Common myeloid progenitor, CD34-positive (primary cell): ENCODE measurements at regions not wholly inside any gene's neighbourhood (a gene's known extent, or its start where the extent isn't known, plus 50 kb on each side); places are given as distances from the start of the nearest gene placed in this dataset.

Experiments used
- CTCF ChIA-PET: fragments of 350-600 bp; sonication (Branson Sonifier 250); formaldehyde crosslinking; loops from one replicate; lab custom pipeline; 2021; ENCODE audit warnings: antibody characterized with exemption; lab: Charles Lee
- POLR2A ChIA-PET: fragments of 350-600 bp; sonication (Branson Sonifier 250); formaldehyde crosslinking; loops from one replicate; lab custom pipeline; 2021; ENCODE audit warnings: antibody characterized with exemption; lab: Charles Lee
- DNase-seq, 3 donors: peaks; one replicate each; pipeline versions ENCODE4 v3.0.0 to v3.0.0-alpha.2; 2013
- H3K27ac ChIP-seq, 2 experiments: 1 replicate in 1 of 2; 2 replicates in 1 of 2; pipeline ENCODE4 v1.7.0; 2013; ENCODE audit warnings: inconsistent platforms in 2 of 2, low read length in 2 of 2, mild to moderate bottlenecking in 2 of 2, low read depth in 1 of 2, moderate library complexity in 1 of 2; ENCODE audit not compliant: severe bottlenecking in 2 of 2, insufficient read depth in 1 of 2, poor library complexity in 1 of 2
- H3K27me3 ChIP-seq, 5 experiments: replicated peaks in 2 of 5; 1 replicate in 3 of 5; 2 replicates in 2 of 5; pipeline versions ENCODE4 v1.6.1 to v1.7.0; 2013; ENCODE audit warnings: low read length in 4 of 5, mild to moderate bottlenecking in 2 of 5, moderate library complexity in 2 of 5, inconsistent platforms in 1 of 5; ENCODE audit not compliant: insufficient read depth in 5 of 5, control insufficient read depth in 4 of 5
- H3K36me3 ChIP-seq, 4 experiments: 1 replicate in 2 of 4; 2 replicates in 2 of 4; pipeline versions ENCODE4 v1.6.1 to v1.7.0; 2013; ENCODE audit warnings: low read length in 3 of 4, control low read depth in 1 of 4, mild to moderate bottlenecking in 1 of 4; ENCODE audit not compliant: control insufficient read depth in 4 of 4, insufficient read depth in 4 of 4
- H3K4me1 ChIP-seq, 4 experiments: 1 replicate in 3 of 4; 2 replicates in 1 of 4; pipeline versions ENCODE4 v1.6.1 to v1.7.1; 2013; ENCODE audit warnings: low read length in 3 of 4, mild to moderate bottlenecking in 3 of 4, control low read depth in 1 of 4, inconsistent platforms in 1 of 4, moderate library complexity in 1 of 4; ENCODE audit not compliant: control insufficient read depth in 4 of 4, insufficient read depth in 4 of 4; ENCODE audit errors: control extremely low read depth in 1 of 4
- H3K4me3 ChIP-seq, 7 experiments: 1 replicate in 4 of 7; 2 replicates in 3 of 7; pipeline versions ENCODE4 v1.5.1 to v1.7.0; 2013; ENCODE audit warnings: mild to moderate bottlenecking in 7 of 7, low read length in 6 of 7, moderate library complexity in 6 of 7, inconsistent platforms in 2 of 7, low read depth in 2 of 7, control low read depth in 1 of 7; ENCODE audit not compliant: insufficient read depth in 4 of 7, control insufficient read depth in 1 of 7; ENCODE audit errors: extremely low read depth in 1 of 7
- H3K9me3 ChIP-seq, 5 experiments: 1 replicate in 4 of 5; 2 replicates in 1 of 5; pipeline versions ENCODE4 v1.6.1 to v1.7.1; 2013; ENCODE audit warnings: low read length in 4 of 5, mild to moderate bottlenecking in 2 of 5, inconsistent platforms in 1 of 5, low read depth in 1 of 5, moderate library complexity in 1 of 5; ENCODE audit not compliant: control insufficient read depth in 4 of 5, insufficient read depth in 2 of 5; ENCODE audit errors: control extremely low read depth in 1 of 5
- WGBS: methylation state at CpG from one replicate; pipeline ENCODE4 v1.1.5; 2013; ENCODE audit not compliant: insufficient coverage; 5-methylcytosine and 5-hydroxymethylcytosine counted together

DNA sequence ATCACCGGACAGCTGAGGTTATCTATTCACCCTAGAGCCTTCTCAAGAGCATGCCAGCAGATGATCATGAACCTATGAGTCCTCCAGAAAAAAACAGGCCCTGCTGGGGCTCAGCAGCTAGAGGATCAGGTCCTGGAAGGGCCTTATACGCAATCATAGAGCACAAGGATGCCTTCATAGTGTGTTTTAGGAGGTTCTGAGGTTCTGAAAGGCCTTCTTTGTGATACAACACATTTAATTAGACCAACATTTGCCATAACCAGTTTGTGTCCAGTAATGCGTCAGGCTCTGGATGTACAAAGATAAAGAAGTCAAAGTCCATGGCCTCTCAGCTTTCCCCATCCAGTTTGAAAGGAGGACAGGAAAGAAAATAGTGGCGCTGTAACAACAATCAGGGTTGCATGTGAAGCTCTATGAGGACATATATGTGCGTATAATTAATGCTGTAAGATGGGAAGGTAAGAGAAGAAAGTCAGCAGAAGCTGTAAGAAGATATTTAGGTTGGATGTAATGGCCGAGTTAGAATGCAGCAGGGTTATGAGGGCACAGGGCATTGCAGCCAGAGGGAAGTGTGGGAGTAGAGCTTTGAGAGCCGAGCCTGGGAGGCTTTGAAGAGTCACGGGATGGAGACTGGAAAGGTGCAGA lies 302.6 kb upstream of the TBL1XR1 start:
- Histone ChIP-seq H3K27ac (no peak overlapping the region), H3K36me3 (no peaks in the 10 kb centered on the region), H3K4me3 (no peak overlapping the region), H3K4me1 (no peaks in the 10 kb centered on the region), H3K9me3 (no peaks in the 10 kb centered on the region), H3K27me3 (no peaks in the 10 kb centered on the region)
- 100% methylated on average over 6 of the region's 8 CpGs for WGBS
- CTCF ChIA-PET = no interaction called here
- no peak for DNase-seq
- POLR2A ChIA-PET = no interaction called here

DNA sequence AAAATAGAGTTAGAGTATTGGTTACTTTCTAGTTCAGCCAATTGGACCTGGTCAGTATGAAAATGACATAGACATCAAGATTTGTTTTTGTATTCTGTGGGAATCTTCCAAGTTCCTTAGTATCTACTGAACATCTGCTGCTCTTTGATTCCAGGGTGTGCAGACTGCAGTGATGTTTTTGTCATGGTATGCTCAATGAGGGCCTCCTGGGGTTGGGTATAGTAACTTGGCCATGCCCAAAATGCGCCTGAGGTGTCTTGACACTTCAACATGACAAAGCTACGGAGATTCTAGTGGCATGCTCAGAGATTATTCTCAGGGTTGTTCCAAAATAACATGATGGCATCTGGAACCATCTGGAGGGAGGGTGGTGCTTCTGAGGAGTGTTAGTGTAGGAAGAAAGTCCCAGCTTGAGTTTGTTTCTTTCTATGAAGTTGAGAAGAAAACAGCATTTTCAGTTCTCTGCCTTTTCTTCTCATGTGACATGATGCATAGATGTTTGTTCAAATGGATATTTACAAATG lies 313.5 kb upstream of the TBL1XR1 start:
- H3K4me1 ChIP-seq = no peaks in the 10 kb centered on the region
- ChIA-PET CTCF (interaction anchor here (0.6 to 1.9 kb wide), 4 partner anchors 13 to 150 kb away, joined by 4 to 5 read pairs (median 4); no protein-coding TSS in a partner anchor), POLR2A (no interaction called here)
- no peaks in the 10 kb centered on the region for H3K36me3 ChIP-seq
- no peak overlapping the region for H3K4me3 ChIP-seq
- no peaks in the 10 kb centered on the region for H3K27me3 ChIP-seq
- 100% methylated on average over 2 of the region's 2 CpGs for WGBS
- H3K9me3 ChIP-seq = peaks cover 0 to 3% (median 0%) of the 10 kb centered on the region in 5 experiments
- DNase-seq = no peak
- no peak overlapping the region for H3K27ac ChIP-seq

DNA sequence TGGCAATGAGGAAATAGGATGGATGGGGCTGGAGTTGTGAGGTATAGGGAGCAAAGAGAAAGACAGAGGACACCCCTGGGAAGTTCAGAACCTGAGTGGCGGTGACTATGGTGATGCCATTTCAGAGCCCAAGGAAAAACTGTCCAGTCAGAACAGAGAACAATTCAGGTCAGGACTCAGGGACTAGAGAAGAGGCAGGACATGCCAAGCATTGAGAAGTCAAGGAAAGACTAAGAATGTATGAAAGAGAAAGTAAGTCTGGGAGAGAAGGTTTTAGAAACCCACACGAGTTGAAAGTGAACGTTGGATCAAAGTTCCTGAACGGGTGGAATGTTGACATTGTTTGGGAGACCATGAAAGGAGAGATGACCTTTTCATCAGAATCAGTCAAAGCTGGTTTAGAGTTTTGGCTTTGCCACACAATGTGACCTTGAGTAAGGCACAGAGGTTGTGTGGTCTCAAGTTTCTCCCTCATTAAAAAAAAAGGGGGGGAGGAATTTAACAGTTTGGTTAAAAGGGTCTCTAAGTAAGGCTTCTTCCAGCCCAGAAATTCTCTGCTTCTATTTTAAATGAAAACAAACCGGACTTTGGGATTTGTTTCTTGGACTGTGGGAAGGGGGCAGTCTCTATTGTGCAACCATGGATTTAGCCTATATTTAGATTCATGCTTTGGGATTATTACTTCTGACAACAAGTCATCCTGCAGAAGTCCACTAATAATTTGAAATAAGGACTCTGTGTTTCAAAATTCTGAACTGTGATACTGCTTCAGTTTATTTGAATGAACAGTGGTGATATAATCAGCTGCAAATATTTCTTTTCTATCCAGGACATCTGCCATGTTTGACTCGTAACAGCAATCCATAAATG lies 315.9 kb upstream of the TBL1XR1 start:
- 94% methylated on average over 4 of the region's 6 CpGs for WGBS
- no peak for DNase-seq
- Histone ChIP-seq H3K9me3 (no peaks in the 10 kb centered on the region), H3K27ac (no peak overlapping the region), H3K36me3 (no peaks in the 10 kb centered on the region), H3K4me1 (no peaks in the 10 kb centered on the region), H3K4me3 (no peak overlapping the region), H3K27me3 (no peaks in the 10 kb centered on the region)
- CTCF ChIA-PET = interaction anchor here (1.1 kb wide), 1 partner anchor 15 kb away, joined by 3 read pairs; no protein-coding TSS in a partner anchor
- POLR2A ChIA-PET = no interaction called here

DNA sequence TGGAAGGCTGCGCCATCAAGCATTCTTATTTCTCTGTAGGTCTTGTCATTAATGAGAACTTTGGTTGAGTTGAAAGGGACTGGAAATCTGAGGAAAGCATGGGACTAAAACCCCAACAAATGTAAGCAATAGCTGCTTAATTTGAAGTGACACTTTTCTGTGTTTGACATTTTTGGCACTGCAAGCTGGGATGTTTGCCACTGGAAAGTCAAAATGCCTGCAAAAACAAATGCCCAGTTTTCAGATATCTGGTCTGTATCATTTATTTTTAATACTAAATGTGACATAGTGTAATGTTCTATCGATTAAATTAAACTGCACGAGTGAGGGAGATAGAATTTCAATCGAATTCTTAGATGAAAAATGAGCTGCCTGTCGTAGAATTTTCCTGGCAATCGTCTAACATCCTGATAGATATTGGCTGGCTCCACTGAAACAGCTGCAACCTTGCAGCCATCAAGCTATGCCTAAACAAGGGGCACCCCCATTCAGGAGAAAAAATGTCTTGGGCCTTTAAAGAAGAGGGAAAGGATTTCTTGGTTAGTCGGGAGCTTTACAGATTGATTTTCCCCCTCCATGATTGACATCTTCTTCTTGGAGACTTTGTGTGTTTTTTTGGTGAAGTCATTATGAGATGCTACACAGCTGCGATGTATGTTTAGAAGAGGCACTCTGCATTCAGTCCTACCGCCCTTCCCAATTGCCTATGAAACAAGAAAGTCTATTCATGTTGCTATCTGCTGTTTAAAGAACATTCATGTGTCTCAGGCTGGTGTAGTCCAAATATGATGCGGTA lies 316.7 kb upstream of the TBL1XR1 start:
- CTCF ChIA-PET = interaction anchor here (0.8 to 1.1 kb wide), 2 partner anchors 15 to 126 kb away, joined by 3 read pairs; no protein-coding TSS in a partner anchor

DNA sequence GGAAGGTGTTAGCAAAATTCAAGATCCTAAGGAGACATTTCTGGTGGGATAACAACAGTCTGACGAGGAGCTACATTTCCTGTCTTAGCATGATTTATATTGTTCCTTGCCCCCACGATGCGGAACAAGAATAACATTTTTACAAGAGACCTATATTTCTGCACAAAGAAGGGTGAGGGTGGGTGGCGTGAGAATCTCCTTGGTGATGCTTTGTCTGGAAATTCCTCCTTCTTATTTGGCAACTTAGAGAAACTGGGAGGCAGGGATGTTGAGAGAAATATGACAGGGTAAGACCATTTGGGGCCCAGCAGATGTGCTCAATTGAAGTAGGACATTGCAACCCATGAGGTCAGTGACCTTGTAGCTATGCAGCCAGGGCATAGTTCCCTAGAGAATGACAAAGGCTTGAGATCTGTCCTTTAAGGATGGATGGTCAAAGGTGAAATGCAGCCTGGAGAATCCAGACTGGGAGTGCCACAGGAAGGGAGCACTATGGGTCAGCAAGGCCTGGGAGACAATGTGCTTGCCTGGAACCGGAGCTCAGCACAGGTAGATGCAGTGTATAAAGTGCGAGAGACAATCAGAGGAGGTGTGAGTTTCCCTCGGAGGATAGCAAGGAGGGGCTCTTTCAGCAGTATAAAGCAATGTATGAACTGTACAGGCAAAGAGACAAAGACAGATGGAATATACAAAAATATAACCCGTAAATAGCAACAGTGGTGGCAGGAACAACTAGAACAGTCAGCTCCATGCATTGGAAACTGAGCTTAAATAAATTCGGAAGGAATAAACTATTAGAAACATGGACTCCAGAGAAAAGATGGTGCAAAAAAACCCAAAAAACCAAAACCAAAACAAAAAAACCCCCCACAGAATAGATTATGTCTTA lies 317.6 kb upstream of the TBL1XR1 start:
- no peak for DNase-seq
- CTCF ChIA-PET = interaction anchor here (0.6 to 1.1 kb wide), 3 partner anchors 14 to 125 kb away, joined by 3 read pairs; no protein-coding TSS in a partner anchor
- no peak overlapping the region for H3K27ac ChIP-seq
- no peaks in the 10 kb centered on the region for H3K36me3 ChIP-seq
- POLR2A ChIA-PET = interaction anchor here (0.6 kb wide), 1 partner anchor 806 kb away, joined by 3 read pairs; no protein-coding TSS in a partner anchor
- H3K4me3 ChIP-seq = no peak overlapping the region
- WGBS = 92% methylated on average over 5 of the region's 9 CpGs
- no peaks in the 10 kb centered on the region for H3K4me1 ChIP-seq
- no peaks in the 10 kb centered on the region for H3K27me3 ChIP-seq
- H3K9me3 ChIP-seq = no peaks in the 10 kb centered on the region

More for the DNA sequence above, 316.7 kb upstream of the TBL1XR1 start:
- Histone ChIP-seq H3K9me3 (no peaks in the 10 kb centered on the region), H3K4me1 (no peaks in the 10 kb centered on the region), H3K27me3 (no peaks in the 10 kb centered on the region), H3K27ac (no peak overlapping the region), H3K4me3 (no peak overlapping the region), H3K36me3 (no peaks in the 10 kb centered on the region)
- no peak for DNase-seq
- POLR2A ChIA-PET = interaction anchor here (0.6 kb wide), 1 partner anchor 806 kb away, joined by 3 read pairs; no protein-coding TSS in a partner anchor
- 95% methylated on average over 5 of the region's 10 CpGs for WGBS

DNA sequence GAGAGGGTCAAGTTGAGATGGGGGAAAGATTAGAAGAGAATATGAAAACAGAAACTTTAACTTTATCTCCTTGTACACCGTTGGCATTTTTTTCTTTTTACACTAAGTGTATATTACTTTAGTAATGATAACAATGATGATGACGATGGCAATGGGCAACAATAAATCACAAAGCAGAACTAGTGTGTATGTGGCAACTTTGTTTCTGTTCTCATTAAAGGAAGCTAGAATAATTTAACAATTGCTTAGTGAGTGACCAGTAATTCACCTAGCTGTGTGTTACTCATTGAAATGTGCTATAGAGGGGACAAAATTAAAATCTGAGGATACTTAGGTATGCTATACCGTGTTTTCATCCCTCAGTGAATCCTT lies 318.5 kb upstream of the TBL1XR1 start:
- Histone ChIP-seq H3K4me3 (no peak overlapping the region), H3K4me1 (no peaks in the 10 kb centered on the region), H3K27me3 (no peaks in the 10 kb centered on the region), H3K36me3 (no peaks in the 10 kb centered on the region), H3K27ac (no peak overlapping the region), H3K9me3 (no peaks in the 10 kb centered on the region)
- ChIA-PET CTCF (interaction anchor here (0.6 kb wide), 1 partner anchor 17 kb away, joined by 3 read pairs; no protein-coding TSS in a partner anchor), POLR2A (no interaction called here)
- 79% methylated on average over 2 of the region's 3 CpGs for WGBS
- DNase-seq = no peak
